ENCODE measurements at regions not wholly inside any gene's neighbourhood (a gene's known extent, or its start where the extent isn't known, plus 50 kb on each side); places are given as distances from the start of the nearest gene placed in this dataset.

- no peak overlapping the region for H3K4me3 Mint-ChIP-seq
- WGBS, 2 experiments (ENCODE audit: insufficient coverage in 1 of 2, insufficient read length in 1 of 2): 88 to 100% methylated on average over 1 of the region's 1 CpG
- no peak for TF ChIP-seq CTCF (conservative IDR thresholded peaks at IDR 0.05)
Measured at GRCh38 chr2:223532712-223533111, 69.4 kb downstream of the SCG2 start.

DNA sequence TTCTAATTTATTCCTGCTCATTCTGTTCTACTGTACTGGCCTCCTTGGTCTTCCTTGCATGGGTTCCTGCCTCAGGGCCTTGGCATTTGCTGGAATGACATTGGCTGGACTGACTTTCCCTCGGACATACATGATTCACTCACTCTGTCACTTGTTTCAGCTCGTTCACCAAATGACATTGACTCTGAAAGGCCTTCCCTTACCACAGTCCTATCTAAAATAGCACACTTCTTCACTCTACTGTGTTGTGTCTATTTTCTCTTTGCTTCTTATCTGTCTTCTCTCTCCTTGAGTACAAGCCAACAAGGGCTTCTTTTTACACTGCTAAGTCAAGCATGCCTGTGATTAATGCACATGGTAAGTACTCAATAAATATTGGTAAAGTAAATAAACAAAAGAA, 65.6 kb downstream of the SCG2 start:
- H3K27ac Mint-ChIP-seq: no peak overlapping the region
- Histone ChIP-seq H3K27me3 (ENCODE audit: control insufficient read depth, insufficient read depth, low read length, poor library complexity, severe bottlenecking) (no peaks in the 10 kb centered on the region), H3K9ac (ENCODE audit: extremely low read depth, low read length, poor library complexity, severe bottlenecking) (no peak overlapping the region), H3K27ac (ENCODE audit: low read depth, low read length) (no peak overlapping the region), H3K4me1 (ENCODE audit: control insufficient read depth, insufficient read depth, low read length) (peaks cover 7% of the 10 kb centered on the region), H3K9me3 (ENCODE audit: control insufficient read depth, low read length) (no peaks in the 10 kb centered on the region), H3K36me3 (ENCODE audit: control insufficient read depth, insufficient read depth, low read length) (no peaks in the 10 kb centered on the region), H3K4me3 (ENCODE audit: low read length) (no peak overlapping the region)
- no peak for TF ChIP-seq CTCF (conservative IDR thresholded peaks at IDR 0.05)
- H3K27me3 Mint-ChIP-seq (ENCODE audit: insufficient read depth): peaks cover 5% of the 10 kb centered on the region
- H3K4me3 Mint-ChIP-seq: no peak overlapping the region
- H3K4me1 Mint-ChIP-seq: peaks cover 21% of the 10 kb centered on the region
- no peak for DNase-seq
- 87 to 89% methylated on average over 2 of the region's 2 CpGs for WGBS, 2 experiments (ENCODE audit: insufficient coverage in 1 of 2, insufficient read length in 1 of 2)
- no peaks in the 10 kb centered on the region for H3K36me3 Mint-ChIP-seq (ENCODE audit: low read depth)
- no peaks in the 10 kb centered on the region for H3K9me3 Mint-ChIP-seq

More at GRCh38 chr2:223532712-223533111, 69.4 kb downstream of the SCG2 start:
- Mint-ChIP-seq H3K4me1 (peaks cover 4% of the 10 kb centered on the region), H3K27ac (no peak overlapping the region), H3K36me3 (ENCODE audit: low read depth) (no peaks in the 10 kb centered on the region), H3K9me3 (peaks cover 3% of the 10 kb centered on the region), H3K27me3 (ENCODE audit: insufficient read depth) (peaks cover 22% of the 10 kb centered on the region)
- Histone ChIP-seq H3K36me3 (ENCODE audit: control insufficient read depth, insufficient read depth, low read length) (no peaks in the 10 kb centered on the region), H3K4me3 (ENCODE audit: low read length) (no peak overlapping the region), H3K27ac (ENCODE audit: low read depth, low read length) (no peak overlapping the region), H3K9me3 (ENCODE audit: control insufficient read depth, low read length) (peaks cover 5% of the 10 kb centered on the region), H3K9ac (ENCODE audit: extremely low read depth, low read length, poor library complexity, severe bottlenecking) (no peak overlapping the region), H3K27me3 (ENCODE audit: control insufficient read depth, insufficient read depth, low read length, poor library complexity, severe bottlenecking) (peaks cover 9% of the 10 kb centered on the region), H3K4me1 (ENCODE audit: control insufficient read depth, insufficient read depth, low read length) (peaks cover 3% of the 10 kb centered on the region)
- no peak for DNase-seq

- Histone ChIP-seq H3K36me3 (ENCODE audit: control insufficient read depth, insufficient read depth, low read length) (no peaks in the 10 kb centered on the region), H3K4me1 (ENCODE audit: control insufficient read depth, insufficient read depth, low read length) (peaks cover 7% of the 10 kb centered on the region), H3K9ac (ENCODE audit: extremely low read depth, low read length, poor library complexity, severe bottlenecking) (no peak overlapping the region), H3K27me3 (ENCODE audit: control insufficient read depth, insufficient read depth, low read length, poor library complexity, severe bottlenecking) (no peaks in the 10 kb centered on the region), H3K9me3 (ENCODE audit: control insufficient read depth, low read length) (no peaks in the 10 kb centered on the region), H3K4me3 (ENCODE audit: low read length) (no peak overlapping the region), H3K27ac (ENCODE audit: low read depth, low read length) (no peak overlapping the region)
- no peak for TF ChIP-seq CTCF (conservative IDR thresholded peaks at IDR 0.05)
- H3K4me1 Mint-ChIP-seq: peaks cover 21% of the 10 kb centered on the region
- H3K27ac Mint-ChIP-seq: no peak overlapping the region
- H3K27me3 Mint-ChIP-seq (ENCODE audit: insufficient read depth): peaks cover 5% of the 10 kb centered on the region
- DNase-seq: no peak
- H3K9me3 Mint-ChIP-seq: no peaks in the 10 kb centered on the region
- H3K4me3 Mint-ChIP-seq: no peak overlapping the region
- WGBS, 2 experiments (ENCODE audit: insufficient coverage in 1 of 2, insufficient read length in 1 of 2): 93 to 100% methylated on average over 1 of the region's 1 CpG
- H3K36me3 Mint-ChIP-seq (ENCODE audit: low read depth): no peaks in the 10 kb centered on the region
Measured at GRCh38 chr2:223537115-223537514, 65.0 kb downstream of the SCG2 start.
